HG03521 (cell line): ENCODE measurements at regions not wholly inside any gene's neighbourhood (a gene's known extent, or its start where the extent isn't known, plus 50 kb on each side); places are given as distances from the start of the nearest gene placed in this dataset.
"Not testable (repeated sequence)": the region's sequence is repeated elsewhere in the genome, so short reads cannot be mapped to it uniquely, and the experiment has no call there.

Experiments used
- ATAC-seq: cut with Tn5 transposase; IDR thresholded peaks from one replicate; pipeline ENCODE4 v1.9.1; 2021; ENCODE audit warnings: mild to moderate bottlenecking, moderate library complexity; ENCODE audit not compliant: unreplicated experiment

DNA sequence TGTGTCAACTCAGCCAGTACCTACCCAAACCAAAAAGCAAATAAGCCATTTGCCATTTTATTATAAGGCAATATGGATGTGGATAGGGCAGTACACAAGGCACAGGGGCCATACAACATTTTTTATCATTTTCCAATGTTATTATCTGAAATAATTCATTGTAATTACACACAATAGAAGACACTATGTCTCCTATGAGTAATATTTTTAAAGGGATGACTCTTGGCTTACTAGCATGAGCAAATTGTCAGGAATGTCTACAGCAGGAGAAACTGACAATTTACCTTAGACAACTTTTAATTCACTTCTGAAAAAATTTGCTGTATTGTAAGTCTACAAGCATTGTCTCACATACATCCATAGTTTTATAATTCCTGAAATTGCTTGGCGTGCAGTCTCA lies 1193.9 kb upstream of the CELF4 start:
- ATAC-seq, result no peak

GRCh38 chr18:38756436-38756835 lies 1190.8 kb upstream of the CELF4 start:
- no peak for ATAC-seq

DNA sequence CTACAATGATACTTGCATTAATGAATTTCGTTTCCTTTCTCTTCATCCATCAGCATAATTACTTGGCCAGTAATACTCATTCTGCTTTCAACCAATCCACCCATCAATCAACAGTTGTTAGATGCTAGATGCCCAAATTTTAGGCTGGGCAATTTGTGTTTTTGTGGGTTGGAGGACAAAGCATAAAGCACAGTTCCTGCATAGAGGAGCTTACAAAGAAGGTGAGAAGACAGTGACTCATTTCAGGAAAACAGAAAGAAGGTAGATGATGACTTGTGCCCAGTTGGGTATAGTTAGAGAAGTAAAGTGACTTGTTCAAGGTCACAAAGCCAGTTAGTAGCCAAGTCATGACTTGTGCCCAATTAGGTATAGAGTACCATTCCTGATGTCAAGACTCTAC lies 1186.8 kb upstream of the CELF4 start:
- ATAC-seq, result no peak

GRCh38 chr18:38751898-38752297 lies 1186.3 kb upstream of the CELF4 start:
- ATAC-seq, result no peak

DNA sequence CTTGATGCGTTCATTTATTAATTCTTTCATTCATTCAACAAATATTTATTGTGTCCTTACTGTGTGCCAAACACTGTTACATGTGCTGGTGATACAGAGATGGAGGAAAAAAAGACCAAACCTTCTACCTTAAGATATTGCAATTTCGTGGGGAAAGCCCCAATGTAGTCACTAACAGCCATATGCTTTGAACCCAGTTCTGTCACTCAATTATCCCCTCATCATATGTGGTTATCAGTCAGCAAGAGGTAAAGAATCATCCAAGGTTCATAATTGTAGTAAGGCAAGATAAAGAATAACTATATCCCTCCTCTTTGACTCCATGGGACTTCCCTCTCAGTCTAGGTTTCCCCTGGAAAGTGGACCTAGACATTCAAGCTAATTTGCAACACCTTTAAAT lies 1185.6 kb upstream of the CELF4 start:
- ATAC-seq, result no peak

GRCh38 chr18:38750751-38751150 lies 1185.2 kb upstream of the CELF4 start:
- ATAC-seq, result no peak

GRCh38 chr18:38747153-38747552 lies 1181.6 kb upstream of the CELF4 start:
- no peak for ATAC-seq

DNA sequence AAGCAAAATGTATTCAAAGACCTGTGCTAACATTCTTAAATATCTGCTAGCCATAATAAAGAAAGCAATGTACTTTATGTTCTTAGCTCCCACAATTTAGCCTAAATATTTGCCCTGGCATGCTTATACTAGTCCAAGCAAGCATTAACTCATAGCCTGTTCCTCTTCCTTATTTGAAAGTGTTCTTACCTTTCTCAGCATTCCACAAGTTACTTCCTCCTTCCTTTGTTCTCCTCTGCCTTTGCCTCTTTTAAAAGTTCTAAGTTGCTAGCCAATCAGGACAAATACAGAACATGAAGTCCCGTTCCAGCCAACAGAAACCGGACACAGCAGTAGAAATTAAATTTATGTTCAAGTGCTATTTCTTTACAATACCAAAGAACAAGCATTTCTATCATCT lies 1154.6 kb upstream of the CELF4 start:
- not testable (repeated sequence) for ATAC-seq

- ATAC-seq, result no peak
Observed at GRCh38 chr18:38718365-38718901, 1152.8 kb upstream of the CELF4 start.

- no peak for ATAC-seq
Observed at GRCh38 chr18:38709122-38709521, 1143.5 kb upstream of the CELF4 start.

DNA sequence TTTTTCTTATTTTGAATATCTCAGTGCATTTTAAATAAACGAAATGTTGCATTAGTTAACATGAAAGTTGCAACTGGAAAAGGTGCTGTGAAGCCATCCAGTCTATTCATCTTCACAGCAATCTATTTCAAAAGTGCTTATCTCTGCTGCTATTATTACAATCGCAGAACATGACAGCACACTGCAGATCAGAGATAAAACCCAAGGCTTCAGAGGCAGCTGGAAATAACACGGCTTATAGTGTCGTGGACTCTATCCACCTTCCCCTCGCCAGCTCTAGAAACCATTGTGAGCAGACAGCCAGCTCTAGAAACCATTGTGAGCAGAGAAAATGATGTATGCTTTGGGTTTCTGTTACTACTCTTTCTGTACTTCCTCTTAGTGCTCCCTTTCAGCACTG lies 1140.8 kb upstream of the CELF4 start:
- no peak for ATAC-seq

DNA sequence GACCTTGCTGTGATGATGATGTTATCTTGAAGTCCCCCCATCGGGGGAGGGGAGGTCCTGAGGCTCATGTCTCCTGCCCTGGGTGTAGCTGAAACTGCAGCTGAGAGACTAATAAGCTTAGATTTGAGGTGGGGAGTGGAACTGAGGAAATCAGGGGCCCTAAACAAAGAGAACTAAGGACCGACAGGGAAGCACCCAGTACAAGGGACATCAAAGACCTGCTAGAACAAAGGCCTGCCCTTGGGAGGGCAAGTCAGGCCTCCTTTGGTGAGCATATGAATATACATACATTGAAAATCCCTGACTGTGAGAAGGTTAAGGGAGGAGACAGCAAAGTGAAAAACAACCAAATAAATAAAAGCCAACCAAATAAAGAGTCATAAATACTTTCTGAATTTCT lies 1132.5 kb upstream of the CELF4 start:
- ATAC-seq, result no peak

GRCh38 chr18:38695559-38696280 lies 1130.1 kb upstream of the CELF4 start:
- ATAC-seq, result no peak

- no peak for ATAC-seq
Observed at GRCh38 chr18:38693104-38693503, 1127.5 kb upstream of the CELF4 start.

GRCh38 chr18:38690626-38691025 lies 1125.0 kb upstream of the CELF4 start:
- ATAC-seq, result no peak

- ATAC-seq, result no peak
Observed at GRCh38 chr18:38688416-38688815, 1122.8 kb upstream of the CELF4 start.

DNA sequence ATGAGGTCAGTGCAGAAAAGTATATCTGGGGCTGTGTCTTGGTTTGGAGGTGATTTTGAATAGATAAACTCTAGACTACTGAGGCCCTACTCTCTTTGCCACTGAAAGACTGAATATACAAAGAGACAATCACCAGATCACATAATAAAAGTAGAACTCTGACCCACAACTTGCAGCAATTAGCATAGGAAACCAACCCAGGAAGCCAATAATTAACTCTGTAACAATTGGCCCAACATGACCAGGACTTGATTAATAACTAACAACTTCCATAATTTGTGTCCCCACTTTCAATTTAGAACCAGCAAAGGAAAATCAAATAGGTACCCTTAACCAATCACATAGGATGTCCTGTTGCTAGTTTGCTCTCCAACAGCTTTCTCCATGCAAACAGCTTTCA lies 1104.9 kb upstream of the CELF4 start:
- ATAC-seq, result no peak

- ATAC-seq, result no peak
Observed at GRCh38 chr18:38664929-38665328, 1099.3 kb upstream of the CELF4 start.

DNA sequence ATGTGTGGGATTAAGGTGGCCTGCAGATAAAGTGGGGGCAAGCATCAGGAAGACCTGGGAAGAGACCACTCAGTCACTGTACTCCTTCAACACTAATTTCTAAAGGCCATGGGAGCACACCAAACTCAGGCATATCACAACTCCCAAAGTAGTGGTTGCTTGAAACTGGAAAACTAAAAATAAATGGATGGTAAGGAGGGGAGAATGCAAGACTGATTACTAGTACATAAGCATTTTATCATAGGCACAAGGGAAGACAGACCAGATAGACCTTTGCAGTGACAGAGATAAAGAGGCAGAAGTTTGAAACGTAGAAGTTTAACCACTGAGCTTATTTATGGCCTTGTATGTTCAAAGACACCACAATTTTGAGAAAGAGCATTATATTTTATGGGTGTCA lies 1098.1 kb upstream of the CELF4 start:
- no peak for ATAC-seq

GRCh38 chr18:38663270-38663669 lies 1097.7 kb upstream of the CELF4 start:
- ATAC-seq, result no peak

DNA sequence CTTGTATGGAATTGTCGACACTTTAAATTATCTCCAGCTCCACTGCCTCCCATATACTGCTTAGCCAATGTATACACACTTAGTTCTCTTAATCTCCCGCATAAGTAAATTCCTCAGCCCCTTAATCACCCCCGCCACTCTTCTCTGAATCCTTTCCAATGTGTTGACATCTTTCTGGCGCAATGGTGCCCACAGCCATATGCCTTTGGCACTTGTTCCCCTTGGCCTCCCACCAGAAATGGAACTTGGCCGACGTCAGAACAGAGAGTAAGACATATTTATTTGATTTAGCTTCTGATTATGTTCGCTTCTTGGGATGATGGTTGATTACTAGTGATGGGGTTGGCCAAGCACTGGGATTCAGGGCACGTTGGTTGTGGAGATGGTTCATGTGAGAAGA lies 1089.3 kb upstream of the CELF4 start:
- no peak for ATAC-seq

DNA sequence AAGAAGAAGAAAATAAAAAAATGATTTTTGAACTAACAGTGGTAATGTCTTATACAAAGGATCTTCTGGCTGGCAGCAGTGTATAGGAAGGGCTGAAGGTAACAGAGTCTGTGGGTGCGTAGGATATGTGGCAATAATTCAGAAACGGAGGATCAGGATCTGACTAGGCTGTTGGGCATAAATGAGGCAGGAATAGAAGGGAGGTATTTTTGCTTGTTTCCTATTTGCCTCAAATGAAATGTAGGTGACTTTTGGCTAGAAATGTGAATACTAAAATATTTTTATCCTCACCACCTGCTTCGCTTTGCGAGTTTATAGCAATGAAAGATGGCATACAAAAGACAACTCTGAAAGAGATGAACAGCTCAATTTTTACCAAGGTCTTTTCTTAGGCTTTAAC lies 1086.1 kb upstream of the CELF4 start:
- no peak for ATAC-seq

GRCh38 chr18:38648179-38648578 lies 1082.6 kb upstream of the CELF4 start:
- no peak for ATAC-seq
